ENCODE measurements at regions not wholly inside any gene's neighbourhood (a gene's known extent, or its start where the extent isn't known, plus 50 kb on each side); places are given as distances from the start of the nearest gene placed in this dataset.

DNA sequence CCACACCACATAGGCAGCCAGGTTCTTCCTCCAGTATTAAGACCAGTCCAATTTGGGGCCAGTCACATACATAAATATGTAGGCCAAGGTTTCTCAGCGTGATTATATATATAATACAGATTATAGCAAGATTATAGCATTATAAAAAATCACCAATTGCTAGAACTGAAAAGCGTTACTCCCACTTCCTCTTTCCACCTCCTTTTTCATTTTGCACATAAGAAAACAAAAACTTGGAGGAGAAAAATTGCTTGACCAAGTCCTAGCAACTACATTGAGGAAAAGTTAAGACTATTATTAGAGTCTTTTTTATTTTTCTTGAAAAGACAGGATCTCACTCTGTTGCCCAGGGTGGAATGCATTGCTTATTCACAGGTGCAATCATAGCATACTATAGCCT, 262.7 kb upstream of the KCNN2 start:
- no peaks in the 10 kb centered on the region for H4K20me1 ChIP-seq (ENCODE audit: low read depth)
- TF ChIP-seq EZH2phosphoT487 (IDR thresholded peaks at IDR 0.05): no peak
- TF ChIP-seq EZH2 (IDR thresholded peaks at IDR 0.05): no peak
- TF ChIP-seq, protein P1, sequence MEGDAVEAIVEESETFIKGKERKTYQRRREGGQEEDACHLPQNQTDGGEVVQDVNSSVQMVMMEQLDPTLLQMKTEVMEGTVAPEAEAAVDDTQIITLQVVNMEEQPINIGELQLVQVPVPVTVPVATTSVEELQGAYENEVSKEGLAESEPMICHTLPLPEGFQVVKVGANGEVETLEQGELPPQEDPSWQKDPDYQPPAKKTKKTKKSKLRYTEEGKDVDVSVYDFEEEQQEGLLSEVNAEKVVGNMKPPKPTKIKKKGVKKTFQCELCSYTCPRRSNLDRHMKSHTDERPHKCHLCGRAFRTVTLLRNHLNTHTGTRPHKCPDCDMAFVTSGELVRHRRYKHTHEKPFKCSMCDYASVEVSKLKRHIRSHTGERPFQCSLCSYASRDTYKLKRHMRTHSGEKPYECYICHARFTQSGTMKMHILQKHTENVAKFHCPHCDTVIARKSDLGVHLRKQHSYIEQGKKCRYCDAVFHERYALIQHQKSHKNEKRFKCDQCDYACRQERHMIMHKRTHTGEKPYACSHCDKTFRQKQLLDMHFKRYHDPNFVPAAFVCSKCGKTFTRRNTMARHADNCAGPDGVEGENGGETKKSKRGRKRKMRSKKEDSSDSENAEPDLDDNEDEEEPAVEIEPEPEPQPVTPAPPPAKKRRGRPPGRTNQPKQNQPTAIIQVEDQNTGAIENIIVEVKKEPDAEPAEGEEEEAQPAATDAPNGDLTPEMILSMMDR (IDR thresholded peaks at IDR 0.05): no peak
- H3K27ac ChIP-seq: no peak overlapping the region
- H3K4me1 Mint-ChIP-seq: no peaks in the 10 kb centered on the region
- no peak overlapping the region for H3K4me3 ChIP-seq
- H2AFZ ChIP-seq (replicated peaks): no peak overlapping the region
- H3K36me3 Mint-ChIP-seq: no peaks in the 10 kb centered on the region
- no peaks in the 10 kb centered on the region for H3K4me1 ChIP-seq
- no peak overlapping the region for H3K4me2 ChIP-seq
- no peak for DNase-seq (ENCODE audit: low spot score)
- H3K9ac ChIP-seq: no peak overlapping the region
- no peaks in the 10 kb centered on the region for H3K27me3 Mint-ChIP-seq (ENCODE audit: insufficient read depth, low read depth)
- no peaks in the 10 kb centered on the region for H3K79me2 ChIP-seq (ENCODE audit: low read depth)
- no peak overlapping the region for H3K4me3 Mint-ChIP-seq
- peaks cover under 1% of the 10 kb centered on the region for H3K9me3 Mint-ChIP-seq
- no peaks in the 10 kb centered on the region for H3K36me3 ChIP-seq
- no peaks in the 10 kb centered on the region for H3F3A ChIP-seq (ENCODE audit: low read depth)
- no peaks in the 10 kb centered on the region for H3K27me3 ChIP-seq
- H3K9me3 ChIP-seq (ENCODE audit: low read depth): no peaks in the 10 kb centered on the region
- H3K27ac Mint-ChIP-seq: no peak overlapping the region

DNA sequence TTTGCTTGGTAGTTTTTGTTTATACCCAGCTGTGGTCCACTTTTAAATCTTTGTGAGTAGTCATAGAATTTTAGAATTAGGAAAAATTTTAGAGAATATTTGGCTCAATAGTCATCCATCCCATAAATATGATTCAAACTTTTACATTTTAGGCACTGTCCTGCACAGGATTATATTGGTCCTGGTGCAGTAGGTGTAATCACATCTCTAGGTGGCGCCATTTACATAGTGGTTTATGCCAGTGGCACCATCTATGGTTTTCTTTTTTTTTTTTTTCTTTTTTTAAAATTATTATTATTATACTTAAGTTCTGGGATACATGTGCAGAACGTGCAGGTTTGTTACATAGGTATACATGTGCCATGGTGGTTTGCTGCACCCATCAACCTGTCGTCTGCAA, 260.7 kb upstream of the KCNN2 start:
- no peaks in the 10 kb centered on the region for H3K27me3 Mint-ChIP-seq (ENCODE audit: insufficient read depth, low read depth)

DNA sequence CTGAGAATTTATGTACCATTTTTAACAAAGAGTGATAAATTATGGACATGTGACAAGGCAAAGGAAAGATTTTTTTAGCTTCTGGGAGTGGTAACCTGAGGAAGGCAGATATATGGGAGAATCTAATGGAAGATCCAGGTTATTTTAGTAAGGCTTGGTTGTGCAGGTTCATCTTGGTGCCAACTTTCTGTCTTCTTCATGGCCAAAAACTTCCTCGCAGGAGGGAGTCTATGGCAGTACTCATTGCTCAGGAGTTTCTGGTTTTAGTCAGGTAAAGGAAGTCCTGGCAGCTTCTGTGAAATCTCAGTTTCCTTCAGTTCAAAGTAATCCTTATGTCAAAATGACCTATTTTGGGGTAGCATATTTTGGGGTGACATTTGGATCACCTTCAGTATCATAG, 248.3 kb upstream of the KCNN2 start:
- TF ChIP-seq, protein P1 (IDR thresholded peaks at IDR 0.05): no peak
- TF ChIP-seq EZH2 (IDR thresholded peaks at IDR 0.05) (no peak), EZH2phosphoT487 (IDR thresholded peaks at IDR 0.05) (no peak)
- H3K79me2 ChIP-seq (ENCODE audit: low read depth): no peaks in the 10 kb centered on the region
- peaks cover 5% of the 10 kb centered on the region for H3K4me1 ChIP-seq
- H4K20me1 ChIP-seq (ENCODE audit: low read depth): no peaks in the 10 kb centered on the region
- H3K36me3 ChIP-seq: no peaks in the 10 kb centered on the region
- no peak overlapping the region for H2AFZ ChIP-seq (replicated peaks)
- no peak for DNase-seq (ENCODE audit: low spot score)
- H3K4me3 ChIP-seq: no peak overlapping the region
- Mint-ChIP-seq H3K4me1 (no peaks in the 10 kb centered on the region), H3K9me3 (no peaks in the 10 kb centered on the region), H3K4me3 (no peak overlapping the region), H3K27ac (no peak overlapping the region), H3K36me3 (no peaks in the 10 kb centered on the region), H3K27me3 (ENCODE audit: insufficient read depth, low read depth) (peaks cover 3% of the 10 kb centered on the region)
- no peak overlapping the region for H3K9ac ChIP-seq
- no peak overlapping the region for H3K4me2 ChIP-seq
- H3K27me3 ChIP-seq: no peaks in the 10 kb centered on the region
- H3K9me3 ChIP-seq (ENCODE audit: low read depth): no peaks in the 10 kb centered on the region
- H3F3A ChIP-seq (ENCODE audit: low read depth): no peaks in the 10 kb centered on the region
- no peak overlapping the region for H3K27ac ChIP-seq

More for the DNA sequence above, 260.7 kb upstream of the KCNN2 start:
- Histone ChIP-seq H3K27me3 (no peaks in the 10 kb centered on the region), H3F3A (ENCODE audit: low read depth) (no peaks in the 10 kb centered on the region), H3K27ac (no peak overlapping the region), H3K4me2 (no peak overlapping the region), H4K20me1 (ENCODE audit: low read depth) (no peaks in the 10 kb centered on the region), H3K79me2 (ENCODE audit: low read depth) (no peaks in the 10 kb centered on the region), H3K4me1 (no peaks in the 10 kb centered on the region), H3K9me3 (ENCODE audit: low read depth) (no peaks in the 10 kb centered on the region), H3K4me3 (no peak overlapping the region), H3K9ac (no peak overlapping the region), H3K36me3 (no peaks in the 10 kb centered on the region), H2AFZ (replicated peaks) (no peak overlapping the region)
- Mint-ChIP-seq H3K9me3 (no peaks in the 10 kb centered on the region), H3K4me1 (peaks cover 4% of the 10 kb centered on the region), H3K36me3 (no peaks in the 10 kb centered on the region), H3K27ac (no peak overlapping the region), H3K4me3 (no peak overlapping the region)
- DNase-seq (ENCODE audit: low spot score): peak; percentile 69
- no peak for TF ChIP-seq EZH2 (IDR thresholded peaks at IDR 0.05)
- TF ChIP-seq, protein P1 (IDR thresholded peaks at IDR 0.05): peak; percentile 65

DNA sequence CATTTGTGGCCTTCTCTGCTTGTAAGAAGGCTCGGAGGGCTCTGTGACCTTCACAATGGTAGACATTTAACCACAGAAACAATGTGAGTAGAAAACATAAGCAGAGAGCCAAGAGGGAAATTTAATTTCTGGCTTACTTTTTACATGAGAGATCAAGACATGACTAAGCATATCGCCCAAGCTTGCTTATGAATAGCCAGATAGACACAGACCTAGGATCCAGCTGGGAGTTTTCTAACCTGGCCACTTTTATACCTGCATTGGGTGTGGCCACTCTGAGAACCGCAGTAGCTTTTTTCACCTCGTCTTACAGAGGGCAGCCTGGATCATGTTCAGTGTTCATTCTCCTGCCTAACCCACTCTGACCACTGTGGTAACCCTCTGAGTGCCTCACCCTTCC, 244.9 kb upstream of the KCNN2 start:
- Mint-ChIP-seq H3K4me3 (no peak overlapping the region), H3K36me3 (no peaks in the 10 kb centered on the region), H3K27ac (no peak overlapping the region), H3K4me1 (no peaks in the 10 kb centered on the region), H3K27me3 (ENCODE audit: insufficient read depth, low read depth) (peaks cover 3% of the 10 kb centered on the region), H3K9me3 (no peaks in the 10 kb centered on the region)
- no peak overlapping the region for H3K27ac ChIP-seq
- no peaks in the 10 kb centered on the region for H3K36me3 ChIP-seq
- no peak overlapping the region for H3K4me2 ChIP-seq
- no peak for DNase-seq (ENCODE audit: low spot score)
- H3K4me3 ChIP-seq: no peak overlapping the region
- H3F3A ChIP-seq (ENCODE audit: low read depth): no peaks in the 10 kb centered on the region
- no peaks in the 10 kb centered on the region for H4K20me1 ChIP-seq (ENCODE audit: low read depth)
- H2AFZ ChIP-seq (replicated peaks): no peak overlapping the region
- H3K27me3 ChIP-seq: no peaks in the 10 kb centered on the region
- no peaks in the 10 kb centered on the region for H3K79me2 ChIP-seq (ENCODE audit: low read depth)
- no peaks in the 10 kb centered on the region for H3K4me1 ChIP-seq
- no peaks in the 10 kb centered on the region for H3K9me3 ChIP-seq (ENCODE audit: low read depth)
- no peak overlapping the region for H3K9ac ChIP-seq
- TF ChIP-seq EZH2 (IDR thresholded peaks at IDR 0.05): no peak
- TF ChIP-seq EZH2phosphoT487 (IDR thresholded peaks at IDR 0.05): no peak
- TF ChIP-seq, protein P1 (IDR thresholded peaks at IDR 0.05): no peak
